SIG-M5 treated with dmso at 0.1 percent for 504 hours (cell line): ENCODE measurements at regions not wholly inside any gene's neighbourhood (a gene's known extent, or its start where the extent isn't known, plus 50 kb on each side); places are given as distances from the start of the nearest gene placed in this dataset.
"Not testable (repeated sequence)": the region's sequence is repeated elsewhere in the genome, so short reads cannot be mapped to it uniquely, and the experiment has no call there.

ENCODE experiments used
- DNase-seq: peaks from one replicate; lab custom pipeline; 2025; ENCODE audit not compliant: unreplicated experiment; lab: John Stamatoyannopoulos, UW

GRCh38 chr4:173651651-173652282 lies 121.7 kb upstream of the HAND2 start:
- DNase-seq, result no peak

- no peak for DNase-seq
Observed at GRCh38 chr4:173647902-173648301, 117.9 kb upstream of the HAND2 start.

GRCh38 chr4:173642509-173642908 lies 112.5 kb upstream of the HAND2 start:
- DNase-seq, result no peak

- DNase-seq, result no peak
Observed at GRCh38 chr4:173635395-173635794, 105.4 kb upstream of the HAND2 start.

- DNase-seq, result no peak
Observed at GRCh38 chr4:173626277-173626676, 96.2 kb upstream of the HAND2 start.

GRCh38 chr4:173618648-173619047 lies 88.6 kb upstream of the HAND2 start:
- not testable (repeated sequence) for DNase-seq

- DNase-seq, result no peak
Observed at GRCh38 chr4:173609158-173609557, 79.1 kb upstream of the HAND2 start.

- DNase-seq, result not testable (repeated sequence)
Observed at GRCh38 chr4:173608632-173609031, 78.6 kb upstream of the HAND2 start.

- no peak for DNase-seq
Observed at GRCh38 chr4:173591760-173592159, 61.7 kb upstream of the HAND2 start.

- DNase-seq, result no peak
Observed at GRCh38 chr4:173590697-173591096, 60.7 kb upstream of the HAND2 start.

GRCh38 chr4:173585876-173586572 lies 56.0 kb upstream of the HAND2 start:
- no peak for DNase-seq

- no peak for DNase-seq
Observed at GRCh38 chr4:173584506-173584905, 54.5 kb upstream of the HAND2 start.
